Endothelial cell of umbilical vein (primary cell): ENCODE measurements at regions not wholly inside any gene's neighbourhood (a gene's known extent, or its start where the extent isn't known, plus 50 kb on each side); places are given as distances from the start of the nearest gene placed in this dataset.

Experiments
- BruUV-seq: library from RNA; stranded (reverse); fragments of 400-500 nt; replicated peaks from 2 replicates; lab custom pipeline; 2021; lab: Mats Ljungman, UMichigan
- CTCF ChIA-PET: fragments of 300-600, 350-600 bp; sonication (Branson Sonifier 250); formaldehyde crosslinking; loops from one replicate; lab custom pipeline; 2021; ENCODE audit warnings: antibody characterized with exemption, inconsistent platforms; lab: Charles Lee
- POLR2A ChIA-PET: fragments of 300-600, 350-600 bp; sonication (Branson Sonifier 250); formaldehyde crosslinking; loops from one replicate; lab custom pipeline; 2021; ENCODE audit warnings: antibody characterized with exemption, inconsistent platforms; lab: Charles Lee
- DNase-seq: peaks from one replicate; pipeline ENCODE4 v3.0.0-alpha.2; 2011; ENCODE audit warnings: low read depth, low spot score
- FAIRE-seq: peaks from 2 replicates; lab custom pipeline; 2011; peaks lifted over from hg19 to GRCh38; lab: Jason Lieb, UNC
- H2AFZ ChIP-seq: 2 replicates; pipeline ENCODE4 v1.6.0; 2012; ENCODE audit warnings: low read depth, low read length, control low read depth, inconsistent platforms
- H3K27ac ChIP-seq: 2 replicates; pipeline ENCODE4 v1.5.1; 2011; ENCODE audit warnings: low read depth, mild to moderate bottlenecking, control low read depth, low read length, moderate library complexity; ENCODE audit not compliant: insufficient read depth
- H3K27me3 ChIP-seq, 2 experiments: 2 replicates each; pipeline versions ENCODE4 v1.6.0 to v1.6.1; 2011; ENCODE audit warnings: low read length in 2 of 2, mixed read lengths in 1 of 2; ENCODE audit not compliant: control insufficient read depth in 2 of 2, insufficient read depth in 2 of 2
- H3K36me3 ChIP-seq, 2 experiments: 2 replicates in 1 of 2; 3 replicates in 1 of 2; pipeline ENCODE4 v1.5.1; 2011; ENCODE audit warnings: low read length in 2 of 2, mild to moderate bottlenecking in 1 of 2, moderate library complexity in 1 of 2; ENCODE audit not compliant: control insufficient read depth in 2 of 2, insufficient read depth in 2 of 2; ENCODE audit errors: extremely low read depth in 1 of 2
- H3K4me1 ChIP-seq: 3 replicates; pipeline ENCODE4 v1.5.1; 2011; ENCODE audit warnings: mild to moderate bottlenecking, low read length; ENCODE audit not compliant: control insufficient read depth, insufficient read depth; ENCODE audit errors: extremely low read depth
- H3K4me2 ChIP-seq: 2 replicates; pipeline ENCODE4 v1.6.1; 2011; ENCODE audit warnings: low read length, control low read depth, mixed read lengths; ENCODE audit not compliant: insufficient read depth
- H3K4me3 ChIP-seq, 3 experiments: fragments of 200-600 bp in 1 of 3; sonication (generic), shearing (Covaris generic) in 1 of 3; replicated peaks in 1 of 3; 2 replicates each; pipeline ENCODE4 v1.5.1; 2011 to 2016; ENCODE audit warnings: control low read depth in 3 of 3, low read length in 3 of 3, mild to moderate bottlenecking in 2 of 3, inconsistent platforms in 1 of 3, low read depth in 1 of 3, moderate library complexity in 1 of 3; ENCODE audit not compliant: insufficient read depth in 1 of 3
- H3K79me2 ChIP-seq: 2 replicates; pipeline ENCODE4 v1.6.0; 2012; ENCODE audit warnings: low read length, inconsistent platforms; ENCODE audit not compliant: control insufficient read depth, insufficient read depth
- H3K9ac ChIP-seq: replicated peaks from 2 replicates; pipeline ENCODE3; 2011; ENCODE audit warnings: low read length, control low read depth; ENCODE audit not compliant: insufficient read depth; ENCODE audit errors: extremely low read depth
- H3K9me1 ChIP-seq: replicated peaks from 3 replicates; pipeline ENCODE4 v1.6.0; 2011; ENCODE audit warnings: mild to moderate bottlenecking, low read length; ENCODE audit not compliant: control insufficient read depth, insufficient read depth; ENCODE audit errors: extremely low read depth
- H3K9me3 ChIP-seq: replicated peaks from 2 replicates; pipeline ENCODE4 v1.5.1; 2012; ENCODE audit warnings: low read length, inconsistent platforms; ENCODE audit not compliant: control insufficient read depth, insufficient read depth
- H4K20me1 ChIP-seq: replicated peaks from 2 replicates; pipeline ENCODE3; 2011; ENCODE audit warnings: mild to moderate bottlenecking, low read length; ENCODE audit not compliant: control insufficient read depth, insufficient read depth; ENCODE audit errors: extremely low read depth
- EZH2 ChIP-seq: IDR thresholded peaks from 2 replicates; pipeline ENCODE4 v1.6.1; 2012; ENCODE audit warnings: borderline replicate concordance, low read depth, mild to moderate bottlenecking, moderate library complexity, low read length, inconsistent platforms; ENCODE audit not compliant: severe bottlenecking
- FOS ChIP-seq: IDR thresholded peaks from 2 replicates; pipeline ENCODE4 v1.6.1; 2011; ENCODE audit warnings: mild to moderate bottlenecking, low read length, moderate library complexity, borderline replicate concordance; ENCODE audit not compliant: insufficient read depth
- GATA2 ChIP-seq: IDR thresholded peaks from 2 replicates; pipeline ENCODE4 v1.7.0; 2011; ENCODE audit warnings: low read depth, mild to moderate bottlenecking, moderate library complexity, mixed read lengths, low read length; ENCODE audit not compliant: insufficient read length, insufficient read depth
- JUN ChIP-seq: IDR thresholded peaks from 2 replicates; pipeline ENCODE4 v1.6.1; 2011; ENCODE audit warnings: borderline replicate concordance, low read depth; ENCODE audit not compliant: insufficient read length, insufficient read depth
- MAX ChIP-seq: IDR thresholded peaks from 2 replicates; pipeline ENCODE4 v1.6.1; 2011; ENCODE audit not compliant: insufficient read depth, insufficient read length
- MYC ChIP-seq: IDR thresholded peaks from one replicate; pipeline ENCODE4 v1.6.1; 2011; ENCODE audit warnings: mild to moderate bottlenecking, low read depth, low read length
- POLR2A ChIP-seq: IDR thresholded peaks from 2 replicates; pipeline ENCODE4 v1.6.1; 2012; ENCODE audit warnings: low read depth, mild to moderate bottlenecking, control low read depth, low read length
- POLR2AphosphoS5 ChIP-seq: IDR thresholded peaks from 2 replicates; pipeline ENCODE4 v1.6.1; 2012; ENCODE audit warnings: low read depth, mild to moderate bottlenecking, control low read depth, low read length, moderate library complexity; ENCODE audit not compliant: insufficient read depth
- dilution Hi-C: fragments of 300-500 bp; cut with MboI; formaldehyde crosslinking; loops from one replicate; pipeline ENCODE4 v1.15.0; 2019; ENCODE audit warnings: low sequenced_read_pairs; ENCODE audit not compliant: extremely low pct_ligation_motif_present
- intact Hi-C: fragments of 100-400 bp; cut with micrococcal nuclease; formaldehyde crosslinking; loops from one replicate; pipeline ENCODE4 v1.10.0; 2022
- TF ChIP-seq, protein P1 (sequence below), 2 donors: IDR thresholded peaks; 1 replicate in 1 of 2; 2 replicates in 1 of 2; pipeline ENCODE4 v1.5.1; 2011; ENCODE audit warnings: low read length in 2 of 2, mild to moderate bottlenecking in 2 of 2, moderate library complexity in 2 of 2, control low read depth in 1 of 2, inconsistent platforms in 1 of 2, low read depth in 1 of 2; ENCODE audit not compliant: insufficient read depth in 1 of 2; ENCODE audit errors: extremely low read depth in 1 of 2

- Histone ChIP-seq H4K20me1 (no peaks in the 10 kb centered on the region), H3K9me3 (no peaks in the 10 kb centered on the region), H3K4me2 (no peak overlapping the region), H3K27me3 (no peaks in the 10 kb centered on the region), H3K36me3 (no peaks in the 10 kb centered on the region), H3K4me3 (no peak overlapping the region), H3K9ac (no peak overlapping the region), H3K4me1 (no peaks in the 10 kb centered on the region), H3K79me2 (no peaks in the 10 kb centered on the region), H3K27ac (no peak overlapping the region), H3K9me1 (no peaks in the 10 kb centered on the region), H2AFZ (no peak overlapping the region)
- DNase-seq, result no peak
- TF ChIP-seq, protein P1, sequence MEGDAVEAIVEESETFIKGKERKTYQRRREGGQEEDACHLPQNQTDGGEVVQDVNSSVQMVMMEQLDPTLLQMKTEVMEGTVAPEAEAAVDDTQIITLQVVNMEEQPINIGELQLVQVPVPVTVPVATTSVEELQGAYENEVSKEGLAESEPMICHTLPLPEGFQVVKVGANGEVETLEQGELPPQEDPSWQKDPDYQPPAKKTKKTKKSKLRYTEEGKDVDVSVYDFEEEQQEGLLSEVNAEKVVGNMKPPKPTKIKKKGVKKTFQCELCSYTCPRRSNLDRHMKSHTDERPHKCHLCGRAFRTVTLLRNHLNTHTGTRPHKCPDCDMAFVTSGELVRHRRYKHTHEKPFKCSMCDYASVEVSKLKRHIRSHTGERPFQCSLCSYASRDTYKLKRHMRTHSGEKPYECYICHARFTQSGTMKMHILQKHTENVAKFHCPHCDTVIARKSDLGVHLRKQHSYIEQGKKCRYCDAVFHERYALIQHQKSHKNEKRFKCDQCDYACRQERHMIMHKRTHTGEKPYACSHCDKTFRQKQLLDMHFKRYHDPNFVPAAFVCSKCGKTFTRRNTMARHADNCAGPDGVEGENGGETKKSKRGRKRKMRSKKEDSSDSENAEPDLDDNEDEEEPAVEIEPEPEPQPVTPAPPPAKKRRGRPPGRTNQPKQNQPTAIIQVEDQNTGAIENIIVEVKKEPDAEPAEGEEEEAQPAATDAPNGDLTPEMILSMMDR (IDR thresholded peaks at IDR 0.05; ENCODE audit: extremely low read depth in 1 of 2, insufficient read depth in 1 of 2, low read depth in 1 of 2, low read length in 2 of 2), result no peak
- TF ChIP-seq MYC, result no peak
- no peak for TF ChIP-seq FOS
- no peak for TF ChIP-seq MAX
- TF ChIP-seq POLR2A, result no peak
- no peak for TF ChIP-seq GATA2
- no peak for TF ChIP-seq POLR2AphosphoS5
- no peak for TF ChIP-seq EZH2
- TF ChIP-seq JUN, result no peak
- no peak for FAIRE-seq
- intact Hi-C loops (no loop called here), dilution Hi-C loops (no loop called here)
- POLR2A ChIA-PET, result no interaction called here
- CTCF ChIA-PET, result interaction anchor here (0.8 to 1.1 kb wide), 2 partner anchors 8 to 61 kb away, joined by 3 read pairs; no protein-coding TSS in a partner anchor
- no TSS peak for BruUV-seq
These were observed 146.2 kb upstream of the FNDC3A start for GRCh38 chr13:48829536-48829935.
